ENCODE measurements at regions not wholly inside any gene's neighbourhood (a gene's known extent, or its start where the extent isn't known, plus 50 kb on each side); places are given as distances from the start of the nearest gene placed in this dataset.
"Not testable (repeated sequence)": the region's sequence is repeated elsewhere in the genome, so short reads cannot be mapped to it uniquely, and the experiment has no call there.

- H3K27me3 ChIP-seq; intact Hi-C loops (cut with DNase I); H3K27ac ChIP-seq; H3K9me3 ChIP-seq; H3K4me3 ChIP-seq; DNase-seq; H3K36me3 ChIP-seq; ATAC-seq: not testable (repeated sequence)
- peaks cover 0 to 10% (median 0%) of the 10 kb centered on the region in 9 donors for H3K4me1 ChIP-seq
- 91% methylated on average over 5 of the region's 5 CpGs for WGBS, 2 donors
Measured at GRCh38 chr6:127406722-127407121, 52.5 kb downstream of the KIAA0408 start.

- intact Hi-C loops (cut with DNase I) = no loop called here
- no peaks in the 10 kb centered on the region for H3K27me3 ChIP-seq
- TF ChIP-seq CTCF (IDR thresholded peaks at IDR 0.05) = no peak
- H3K9me3 ChIP-seq = peaks cover 0 to 5% (median 0%) of the 10 kb centered on the region in 11 donors
- DNase-seq (no peak), ATAC-seq (no peak)
- no peak overlapping the region for H3K4me3 ChIP-seq
- WGBS, 2 donors = 59 to 71% methylated on average over 3 of the region's 3 CpGs
- no peak overlapping the region for H3K27ac ChIP-seq
- H3K4me1 ChIP-seq = peaks cover 0 to 10% (median 0%) of the 10 kb centered on the region in 9 donors
- no peaks in the 10 kb centered on the region for H3K36me3 ChIP-seq
Measured at GRCh38 chr6:127406122-127406521, 53.1 kb downstream of the KIAA0408 start.

GRCh38 chr6:127404594-127405178 is 54.5 kb downstream of the KIAA0408 start:
- Histone ChIP-seq H3K4me3 (no peak overlapping the region), H3K36me3 (no peaks in the 10 kb centered on the region), H3K9me3 (peaks cover 0 to 5% (median 0%) of the 10 kb centered on the region in 11 donors), H3K4me1 (peaks cover 0 to 10% (median 0%) of the 10 kb centered on the region in 9 donors), H3K27me3 (no peaks in the 10 kb centered on the region), H3K27ac (no peak overlapping the region)
- 58 to 62% methylated on average over 3 of the region's 3 CpGs for WGBS, 2 donors
- ATAC-seq = no peak
- DNase-seq = no peak
- TF ChIP-seq CTCF (IDR thresholded peaks at IDR 0.05) = no peak
- intact Hi-C loops (cut with DNase I) = no loop called here

GRCh38 chr6:127404133-127404532 is 55.1 kb downstream of the KIAA0408 start:
- Histone ChIP-seq H3K27ac (no peak overlapping the region), H3K9me3 (peaks cover 0 to 5% (median 0%) of the 10 kb centered on the region in 11 donors), H3K4me1 (peaks cover 0 to 10% (median 0%) of the 10 kb centered on the region in 9 donors), H3K27me3 (no peaks in the 10 kb centered on the region), H3K36me3 (no peaks in the 10 kb centered on the region), H3K4me3 (no peak overlapping the region)
- ATAC-seq (no peak), DNase-seq (no peak)
- intact Hi-C loops (cut with DNase I) = no loop called here
- no peak for TF ChIP-seq CTCF (IDR thresholded peaks at IDR 0.05)

- Histone ChIP-seq H3K27me3 (no peaks in the 10 kb centered on the region), H3K36me3 (no peaks in the 10 kb centered on the region), H3K4me1 (peaks cover 0 to 10% (median 0%) of the 10 kb centered on the region in 9 donors), H3K4me3 (no peak overlapping the region), H3K9me3 (peaks cover 0 to 5% (median 0%) of the 10 kb centered on the region in 11 donors), H3K27ac (no peak overlapping the region)
- ATAC-seq (no peak), DNase-seq (no peak)
- intact Hi-C loops (cut with DNase I) = no loop called here
- 84 to 89% methylated on average over 2 of the region's 2 CpGs for WGBS, 2 donors
- TF ChIP-seq CTCF (IDR thresholded peaks at IDR 0.05) = no peak
Measured at GRCh38 chr6:127403636-127404035, 55.6 kb downstream of the KIAA0408 start.
